ENCODE measurements at regions not wholly inside any gene's neighbourhood (a gene's known extent, or its start where the extent isn't known, plus 50 kb on each side); places are given as distances from the start of the nearest gene placed in this dataset.

GRCh38 chr2:192854706-192855105 lies 660.0 kb upstream of the TMEFF2 start:
- no peaks in the 10 kb centered on the region for H3K4me1 Mint-ChIP-seq
- no peaks in the 10 kb centered on the region for H3K27me3 Mint-ChIP-seq
- no peak overlapping the region for H3K4me3 Mint-ChIP-seq

GRCh38 chr2:192854031-192854430 lies 659.3 kb upstream of the TMEFF2 start:
- no peak for ATAC-seq
- no peak overlapping the region for H3K27ac Mint-ChIP-seq

More at GRCh38 chr2:192854706-192855105, 660.0 kb upstream of the TMEFF2 start:
- H3K36me3 Mint-ChIP-seq (ENCODE audit: low read depth) = no peaks in the 10 kb centered on the region
- no peaks in the 10 kb centered on the region for H3K9me3 ChIP-seq (ENCODE audit: control insufficient read depth, low read length, poor library complexity, severe bottlenecking)
- no peak for DNase-seq
- H3K27ac Mint-ChIP-seq = no peak overlapping the region
- no peak for ATAC-seq

GRCh38 chr2:192828947-192829346 lies 634.2 kb upstream of the TMEFF2 start:
- no peak overlapping the region for H3K4me3 Mint-ChIP-seq
- no peaks in the 10 kb centered on the region for H3K9me3 ChIP-seq (ENCODE audit: control insufficient read depth, low read length, poor library complexity, severe bottlenecking)
- no peaks in the 10 kb centered on the region for H3K27me3 Mint-ChIP-seq
- DNase-seq (no peak), ATAC-seq (no peak)
- no peaks in the 10 kb centered on the region for H3K36me3 Mint-ChIP-seq (ENCODE audit: low read depth)
- H3K4me1 Mint-ChIP-seq = no peaks in the 10 kb centered on the region
- H3K27ac Mint-ChIP-seq = no peak overlapping the region

More at GRCh38 chr2:192854031-192854430, 659.3 kb upstream of the TMEFF2 start:
- Mint-ChIP-seq H3K27me3 (no peaks in the 10 kb centered on the region), H3K36me3 (ENCODE audit: low read depth) (no peaks in the 10 kb centered on the region), H3K4me1 (no peaks in the 10 kb centered on the region), H3K4me3 (no peak overlapping the region)
- no peak for DNase-seq
- no peaks in the 10 kb centered on the region for H3K9me3 ChIP-seq (ENCODE audit: control insufficient read depth, low read length, poor library complexity, severe bottlenecking)

GRCh38 chr2:192828175-192828574 lies 633.4 kb upstream of the TMEFF2 start:
- H3K27ac Mint-ChIP-seq = no peak overlapping the region
- no peak overlapping the region for H3K4me3 Mint-ChIP-seq
- H3K9me3 ChIP-seq (ENCODE audit: control insufficient read depth, low read length, poor library complexity, severe bottlenecking) = no peaks in the 10 kb centered on the region
- no peaks in the 10 kb centered on the region for H3K4me1 Mint-ChIP-seq
- no peaks in the 10 kb centered on the region for H3K36me3 Mint-ChIP-seq (ENCODE audit: low read depth)
- DNase-seq (no peak), ATAC-seq (no peak)
- H3K27me3 Mint-ChIP-seq = no peaks in the 10 kb centered on the region

- no peaks in the 10 kb centered on the region for H3K9me3 ChIP-seq (ENCODE audit: control insufficient read depth, low read length, poor library complexity, severe bottlenecking)
- no peak for ATAC-seq
- Mint-ChIP-seq H3K4me1 (no peaks in the 10 kb centered on the region), H3K27ac (no peak overlapping the region), H3K4me3 (no peak overlapping the region), H3K27me3 (no peaks in the 10 kb centered on the region), H3K36me3 (ENCODE audit: low read depth) (no peaks in the 10 kb centered on the region)
- no peak for DNase-seq
Observed at GRCh38 chr2:192827735-192828134, 633.0 kb upstream of the TMEFF2 start.

- ATAC-seq = no peak
- no peak for DNase-seq
- Mint-ChIP-seq H3K4me1 (no peaks in the 10 kb centered on the region), H3K27ac (no peak overlapping the region), H3K36me3 (ENCODE audit: low read depth) (no peaks in the 10 kb centered on the region), H3K4me3 (no peak overlapping the region), H3K27me3 (no peaks in the 10 kb centered on the region)
- H3K9me3 ChIP-seq (ENCODE audit: control insufficient read depth, low read length, poor library complexity, severe bottlenecking) = no peaks in the 10 kb centered on the region
Observed at GRCh38 chr2:192814376-192814775, 619.6 kb upstream of the TMEFF2 start.

GRCh38 chr2:192813341-192813740 lies 618.6 kb upstream of the TMEFF2 start:
- no peaks in the 10 kb centered on the region for H3K9me3 ChIP-seq (ENCODE audit: control insufficient read depth, low read length, poor library complexity, severe bottlenecking)
- DNase-seq (no peak), ATAC-seq (no peak)
- Mint-ChIP-seq H3K27me3 (no peaks in the 10 kb centered on the region), H3K36me3 (ENCODE audit: low read depth) (no peaks in the 10 kb centered on the region), H3K4me3 (no peak overlapping the region), H3K4me1 (no peaks in the 10 kb centered on the region), H3K27ac (no peak overlapping the region)

- Mint-ChIP-seq H3K27me3 (no peaks in the 10 kb centered on the region), H3K4me3 (no peak overlapping the region), H3K36me3 (ENCODE audit: low read depth) (no peaks in the 10 kb centered on the region), H3K4me1 (no peaks in the 10 kb centered on the region), H3K27ac (no peak overlapping the region)
- ATAC-seq (no peak), DNase-seq (no peak)
- peaks cover 3% of the 10 kb centered on the region for H3K9me3 ChIP-seq (ENCODE audit: control insufficient read depth, low read length, poor library complexity, severe bottlenecking)
Observed at GRCh38 chr2:192809173-192809572, 614.4 kb upstream of the TMEFF2 start.

- no peaks in the 10 kb centered on the region for H3K9me3 ChIP-seq (ENCODE audit: control insufficient read depth, low read length, poor library complexity, severe bottlenecking)
- Mint-ChIP-seq H3K27ac (no peak overlapping the region), H3K4me1 (no peaks in the 10 kb centered on the region), H3K27me3 (no peaks in the 10 kb centered on the region), H3K36me3 (ENCODE audit: low read depth) (no peaks in the 10 kb centered on the region), H3K4me3 (no peak overlapping the region)
- ATAC-seq (no peak), DNase-seq (no peak)
Observed at GRCh38 chr2:192783643-192784042, 588.9 kb upstream of the TMEFF2 start.

- H3K36me3 Mint-ChIP-seq (ENCODE audit: low read depth) = no peaks in the 10 kb centered on the region
- no peak overlapping the region for H3K4me3 Mint-ChIP-seq
- no peaks in the 10 kb centered on the region for H3K4me1 Mint-ChIP-seq
- H3K27ac Mint-ChIP-seq = no peak overlapping the region
- ATAC-seq = no peak
- no peaks in the 10 kb centered on the region for H3K27me3 Mint-ChIP-seq
- H3K9me3 ChIP-seq (ENCODE audit: control insufficient read depth, low read length, poor library complexity, severe bottlenecking) = no peaks in the 10 kb centered on the region
- no peak for DNase-seq
Observed at GRCh38 chr2:192775459-192776262, 580.9 kb upstream of the TMEFF2 start.

GRCh38 chr2:192775011-192775410 lies 580.3 kb upstream of the TMEFF2 start:
- ATAC-seq (no peak), DNase-seq (no peak)
- H3K4me1 Mint-ChIP-seq = no peaks in the 10 kb centered on the region
- H3K4me3 Mint-ChIP-seq = no peak overlapping the region
- no peak overlapping the region for H3K27ac Mint-ChIP-seq
- no peaks in the 10 kb centered on the region for H3K9me3 ChIP-seq (ENCODE audit: control insufficient read depth, low read length, poor library complexity, severe bottlenecking)
- no peaks in the 10 kb centered on the region for H3K36me3 Mint-ChIP-seq (ENCODE audit: low read depth)
- no peaks in the 10 kb centered on the region for H3K27me3 Mint-ChIP-seq

GRCh38 chr2:192773044-192773443 lies 578.3 kb upstream of the TMEFF2 start:
- no peaks in the 10 kb centered on the region for H3K9me3 ChIP-seq (ENCODE audit: control insufficient read depth, low read length, poor library complexity, severe bottlenecking)
- H3K27me3 Mint-ChIP-seq = no peaks in the 10 kb centered on the region
- no peak for ATAC-seq
- no peak overlapping the region for H3K27ac Mint-ChIP-seq
- no peaks in the 10 kb centered on the region for H3K4me1 Mint-ChIP-seq
- no peaks in the 10 kb centered on the region for H3K36me3 Mint-ChIP-seq (ENCODE audit: low read depth)
- DNase-seq = no peak
- no peak overlapping the region for H3K4me3 Mint-ChIP-seq

- Mint-ChIP-seq H3K27me3 (no peaks in the 10 kb centered on the region), H3K27ac (no peak overlapping the region), H3K4me3 (no peak overlapping the region), H3K4me1 (no peaks in the 10 kb centered on the region), H3K36me3 (ENCODE audit: low read depth) (no peaks in the 10 kb centered on the region)
- no peak for DNase-seq
- ATAC-seq = no peak
- no peaks in the 10 kb centered on the region for H3K9me3 ChIP-seq (ENCODE audit: control insufficient read depth, low read length, poor library complexity, severe bottlenecking)
Observed at GRCh38 chr2:192749611-192750200, 555.0 kb upstream of the TMEFF2 start.

GRCh38 chr2:192741889-192742288 lies 547.2 kb upstream of the TMEFF2 start:
- ATAC-seq = no peak
- Mint-ChIP-seq H3K27me3 (no peaks in the 10 kb centered on the region), H3K36me3 (ENCODE audit: low read depth) (no peaks in the 10 kb centered on the region), H3K4me3 (no peak overlapping the region), H3K4me1 (no peaks in the 10 kb centered on the region), H3K27ac (no peak overlapping the region)
- no peak for DNase-seq
- H3K9me3 ChIP-seq (ENCODE audit: control insufficient read depth, low read length, poor library complexity, severe bottlenecking) = no peaks in the 10 kb centered on the region
